Sigmoid colon (tissue), 4 donors: ENCODE measurements at regions not wholly inside any gene's neighbourhood (a gene's known extent, or its start where the extent isn't known, plus 50 kb on each side); places are given as distances from the start of the nearest gene placed in this dataset.

ENCODE experiments used
- POLR2A ChIP-seq, 2 donors: fragments of 450-650 bp; IDR thresholded peaks; one replicate each; pipeline ENCODE4 v1.6.1; 2016; ENCODE audit warnings: antibody characterized with exemption in 2 of 2, mild to moderate bottlenecking in 2 of 2, moderate library complexity in 2 of 2
- POLR2AphosphoS5 ChIP-seq, 4 donors: sonication (generic); formaldehyde crosslinking; IDR thresholded peaks; one replicate each; pipeline ENCODE4 v1.6.1; 2017; ENCODE audit warnings: antibody characterized with exemption in 4 of 4

DNA sequence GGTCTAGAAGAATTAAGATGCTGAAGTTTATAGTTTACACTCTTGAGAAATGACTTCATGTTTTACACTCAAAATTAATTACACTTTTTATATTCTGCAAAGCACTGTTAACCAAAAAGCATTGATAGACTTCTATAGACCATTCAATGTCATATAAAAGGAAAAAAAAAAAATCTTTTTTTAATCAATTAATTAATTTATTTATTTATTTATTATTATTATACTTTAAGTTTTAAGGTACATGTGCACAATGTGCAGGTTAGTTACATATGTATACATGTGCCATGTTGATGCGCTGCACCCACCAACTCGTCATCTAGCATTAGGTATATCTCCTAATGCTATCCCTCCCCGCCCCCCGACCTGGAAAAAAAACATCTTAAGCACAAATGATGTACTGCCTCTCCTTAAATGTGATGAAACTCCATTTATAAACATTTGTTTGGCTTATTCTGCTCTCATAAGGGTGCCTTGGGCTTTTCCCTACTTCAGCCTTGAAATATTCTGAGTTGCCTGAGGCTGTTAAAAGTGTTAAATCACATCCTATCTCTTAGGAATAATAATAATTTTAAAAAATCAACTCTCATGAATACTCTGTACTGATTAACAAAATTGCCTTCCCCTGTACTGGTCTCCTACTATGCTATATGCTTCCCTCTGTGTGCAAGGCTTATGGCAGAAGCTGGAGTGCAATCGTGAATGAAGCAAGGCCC, 466.9 kb downstream of the SOX2 start:
- TF ChIP-seq POLR2AphosphoS5 (IDR thresholded peaks at IDR 0.05) (no peak), POLR2A (IDR thresholded peaks at IDR 0.05) (no peak)
